Esophagus squamous epithelium (tissue), 4 donors: ENCODE measurements at regions not wholly inside any gene's neighbourhood (a gene's known extent, or its start where the extent isn't known, plus 50 kb on each side); places are given as distances from the start of the nearest gene placed in this dataset.

Experiments used
- POLR2A ChIP-seq, 4 donors: fragments of 450-650 bp; IDR thresholded peaks; one replicate each; pipeline ENCODE4 v1.6.1; 2017; ENCODE audit warnings: antibody characterized with exemption in 4 of 4, mild to moderate bottlenecking in 4 of 4, moderate library complexity in 3 of 4
- TF ChIP-seq, protein P1 (sequence below), 6 experiments: fragments of 450-650 bp in 4 of 6; fragments of 200-600 bp in 2 of 6; sonication (generic) in 2 of 6; IDR thresholded peaks; one replicate each; pipeline ENCODE4 v1.5.1; 2016 to 2019; ENCODE audit warnings: antibody characterized with exemption in 6 of 6, mild to moderate bottlenecking in 4 of 6, moderate library complexity in 4 of 6

DNA sequence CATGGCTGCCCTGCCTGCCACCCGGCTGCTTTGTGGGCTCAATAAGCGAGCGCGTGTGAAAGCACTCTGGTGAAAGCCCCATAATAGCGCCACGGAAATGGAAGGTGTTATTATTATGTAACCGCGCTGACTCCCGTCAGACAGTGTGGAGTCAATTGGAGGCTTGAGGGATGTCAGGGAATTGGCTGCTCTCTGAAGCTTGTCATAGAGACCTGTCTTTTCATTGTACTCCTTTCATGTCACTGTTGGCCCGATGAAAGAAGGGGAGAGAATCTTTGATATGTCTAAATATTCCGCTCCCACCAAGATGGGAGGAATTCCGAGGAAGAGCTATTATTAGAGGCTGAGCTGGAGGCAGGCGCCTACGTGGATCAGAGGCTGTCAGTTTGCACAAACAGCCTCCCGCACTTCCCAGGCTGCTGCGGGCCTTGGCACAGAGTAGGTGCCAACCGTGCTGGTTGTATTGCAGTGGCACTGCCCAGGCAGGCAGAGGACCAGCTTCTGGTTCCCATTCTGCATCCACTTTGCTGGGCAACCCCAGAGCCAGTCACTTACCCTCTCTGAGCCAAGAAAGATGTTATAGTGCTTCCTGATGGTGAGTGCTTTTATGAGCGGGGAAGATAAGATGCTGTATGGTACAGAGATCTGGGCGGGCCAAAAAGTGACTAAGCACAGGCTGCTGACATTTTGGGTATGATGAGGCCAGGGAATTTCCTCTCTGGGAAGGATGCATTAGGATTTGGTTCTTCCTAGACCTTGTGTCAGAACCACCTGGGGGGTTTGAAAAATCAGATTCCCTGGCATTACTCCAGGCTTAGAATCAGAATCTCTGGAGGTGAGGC, 151.4 kb downstream of the RPS24 start:
- TF ChIP-seq, protein P1, sequence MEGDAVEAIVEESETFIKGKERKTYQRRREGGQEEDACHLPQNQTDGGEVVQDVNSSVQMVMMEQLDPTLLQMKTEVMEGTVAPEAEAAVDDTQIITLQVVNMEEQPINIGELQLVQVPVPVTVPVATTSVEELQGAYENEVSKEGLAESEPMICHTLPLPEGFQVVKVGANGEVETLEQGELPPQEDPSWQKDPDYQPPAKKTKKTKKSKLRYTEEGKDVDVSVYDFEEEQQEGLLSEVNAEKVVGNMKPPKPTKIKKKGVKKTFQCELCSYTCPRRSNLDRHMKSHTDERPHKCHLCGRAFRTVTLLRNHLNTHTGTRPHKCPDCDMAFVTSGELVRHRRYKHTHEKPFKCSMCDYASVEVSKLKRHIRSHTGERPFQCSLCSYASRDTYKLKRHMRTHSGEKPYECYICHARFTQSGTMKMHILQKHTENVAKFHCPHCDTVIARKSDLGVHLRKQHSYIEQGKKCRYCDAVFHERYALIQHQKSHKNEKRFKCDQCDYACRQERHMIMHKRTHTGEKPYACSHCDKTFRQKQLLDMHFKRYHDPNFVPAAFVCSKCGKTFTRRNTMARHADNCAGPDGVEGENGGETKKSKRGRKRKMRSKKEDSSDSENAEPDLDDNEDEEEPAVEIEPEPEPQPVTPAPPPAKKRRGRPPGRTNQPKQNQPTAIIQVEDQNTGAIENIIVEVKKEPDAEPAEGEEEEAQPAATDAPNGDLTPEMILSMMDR (IDR thresholded peaks at IDR 0.05) = no peak
- no peak for TF ChIP-seq POLR2A (IDR thresholded peaks at IDR 0.05)
